ENCODE measurements at regions not wholly inside any gene's neighbourhood (a gene's known extent, or its start where the extent isn't known, plus 50 kb on each side); places are given as distances from the start of the nearest gene placed in this dataset.

GRCh38 chr11:96906476-96906875, 516.7 kb downstream of the JRKL start:
- no peak for DNase-seq (ENCODE audit: extremely low read depth, low read depth)
- TF ChIP-seq CTCF (IDR thresholded peaks at IDR 0.05; ENCODE audit: low read depth, low read length), result no peak

DNA sequence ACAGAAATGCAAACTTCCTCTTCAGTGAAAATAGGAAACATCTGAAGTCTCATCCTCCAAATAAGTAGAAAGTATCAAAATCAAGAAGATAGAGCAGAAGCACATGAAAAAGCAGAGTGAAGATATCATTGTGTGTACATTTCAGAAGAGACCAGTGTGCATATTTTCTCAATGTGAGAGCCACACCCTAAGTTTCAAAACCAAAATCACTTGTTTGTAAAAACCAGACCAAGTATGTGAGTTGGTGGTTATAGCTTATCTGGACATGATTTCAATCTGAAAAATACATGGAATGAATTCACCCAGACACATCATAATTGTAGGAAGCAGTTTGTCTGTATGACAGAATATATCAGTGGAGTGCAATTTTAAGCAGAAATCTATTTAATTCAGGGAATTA, 536.0 kb downstream of the JRKL start:
- no peak for DNase-seq (ENCODE audit: extremely low read depth, low read depth)

DNA sequence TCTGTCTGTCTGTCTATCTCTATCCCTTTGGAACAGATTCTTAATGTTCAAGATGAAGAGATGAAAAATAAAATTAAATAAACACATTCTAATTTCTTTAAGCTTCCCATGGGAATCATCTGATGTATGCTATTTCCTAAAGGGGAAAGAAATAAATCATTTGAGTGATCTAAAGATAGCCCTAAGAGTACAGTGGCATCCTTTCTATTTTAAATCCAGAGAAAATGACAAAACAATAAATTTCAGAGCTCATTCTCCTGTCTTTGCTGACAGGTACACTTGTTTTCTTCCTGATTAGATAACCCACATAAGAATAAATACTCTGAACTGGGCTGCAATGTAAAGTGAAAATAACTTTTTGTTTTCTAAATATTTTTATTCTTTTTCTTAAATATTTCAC, 550.4 kb downstream of the JRKL start:
- no peak for DNase-seq (ENCODE audit: extremely low read depth, low read depth)
- TF ChIP-seq CTCF (IDR thresholded peaks at IDR 0.05; ENCODE audit: low read depth, low read length), result no peak

More for the DNA sequence above, 536.0 kb downstream of the JRKL start:
- no peak for TF ChIP-seq CTCF (IDR thresholded peaks at IDR 0.05; ENCODE audit: low read depth, low read length)

DNA sequence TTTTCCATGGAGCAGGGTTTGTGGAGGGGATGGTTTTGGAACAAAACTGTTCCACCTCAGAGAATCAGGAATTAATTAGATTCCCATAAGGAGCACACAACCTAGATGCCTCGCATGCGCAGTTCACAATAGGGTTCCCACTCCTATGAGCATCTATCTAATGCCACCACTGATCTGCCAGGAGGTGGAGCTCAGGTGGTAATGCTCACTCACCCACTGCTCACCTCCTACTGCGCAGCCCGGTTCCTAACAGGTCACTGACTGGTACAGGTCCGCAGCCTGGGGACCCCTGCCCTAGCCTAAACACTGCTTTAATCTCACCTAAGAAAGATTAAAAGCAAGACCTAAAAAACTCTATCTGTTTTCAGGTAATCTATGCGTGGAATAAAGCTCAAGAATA, 553.0 kb downstream of the JRKL start:
- DNase-seq (ENCODE audit: extremely low read depth, low read depth), result no peak
- no peak for TF ChIP-seq CTCF (IDR thresholded peaks at IDR 0.05; ENCODE audit: low read depth, low read length)

GRCh38 chr11:96943970-96944369, 554.2 kb downstream of the JRKL start:
- no peak for DNase-seq (ENCODE audit: extremely low read depth, low read depth)
- TF ChIP-seq CTCF (IDR thresholded peaks at IDR 0.05; ENCODE audit: low read depth, low read length), result no peak

- no peak for DNase-seq (ENCODE audit: extremely low read depth, low read depth)
- no peak for TF ChIP-seq CTCF (IDR thresholded peaks at IDR 0.05; ENCODE audit: low read depth, low read length)
Observed at GRCh38 chr11:96948066-96948465, 558.3 kb downstream of the JRKL start.

- TF ChIP-seq CTCF (IDR thresholded peaks at IDR 0.05; ENCODE audit: low read depth, low read length), result no peak
- DNase-seq (ENCODE audit: extremely low read depth, low read depth), result no peak
Observed at GRCh38 chr11:96949464-96949863, 559.7 kb downstream of the JRKL start.

All from AG09319 (cell line).